ENCODE measurements at regions not wholly inside any gene's neighbourhood (a gene's known extent, or its start where the extent isn't known, plus 50 kb on each side); places are given as distances from the start of the nearest gene placed in this dataset.

DNA sequence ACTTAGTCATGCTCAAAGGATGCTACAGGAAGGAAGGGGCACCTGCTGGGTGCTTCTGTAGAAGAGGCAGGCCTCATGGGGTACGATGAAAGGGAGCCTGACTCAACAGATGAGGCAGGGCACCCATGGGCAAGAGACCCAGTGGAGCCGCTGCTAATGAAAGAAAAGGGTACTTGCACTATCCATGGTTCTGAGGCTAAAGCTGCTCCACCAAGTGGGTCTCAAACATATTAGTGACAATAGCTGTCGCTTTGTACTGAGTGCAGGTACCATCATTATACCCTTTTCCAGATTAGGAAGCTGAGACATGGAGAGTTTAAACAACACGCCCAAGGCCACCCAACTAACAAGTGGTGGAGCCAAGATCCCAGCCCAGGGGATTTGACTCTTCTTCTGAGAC, 127.5 kb upstream of the SERPIND1 start:
- ATAC-seq (no peak), DNase-seq (ENCODE audit: low read depth in 1 of 2, low spot score in 1 of 2) (no peak), FAIRE-seq (no peak)
- Histone ChIP-seq H3K27ac (no peak overlapping the region), H3K4me3 (no peak overlapping the region), H3K4me1 (no peaks in the 10 kb centered on the region), H3K9me3 (no peaks in the 10 kb centered on the region), H3K4me2 (no peak overlapping the region)
- CTCF ChIA-PET, result no interaction called here
- POLR2A ChIA-PET, result no interaction called here
- WGBS (ENCODE audit: missing lambda C conversion rate), result 47% methylated on average over 4 of the region's 4 CpGs
- TF ChIP-seq TFCP2L1 (CRISPR knock-in tag; IDR thresholded peaks at IDR 0.05) (no peak), CHD4 (IDR thresholded peaks at IDR 0.05; ENCODE audit: borderline replicate concordance) (no peak)
- TF ChIP-seq, protein P1, sequence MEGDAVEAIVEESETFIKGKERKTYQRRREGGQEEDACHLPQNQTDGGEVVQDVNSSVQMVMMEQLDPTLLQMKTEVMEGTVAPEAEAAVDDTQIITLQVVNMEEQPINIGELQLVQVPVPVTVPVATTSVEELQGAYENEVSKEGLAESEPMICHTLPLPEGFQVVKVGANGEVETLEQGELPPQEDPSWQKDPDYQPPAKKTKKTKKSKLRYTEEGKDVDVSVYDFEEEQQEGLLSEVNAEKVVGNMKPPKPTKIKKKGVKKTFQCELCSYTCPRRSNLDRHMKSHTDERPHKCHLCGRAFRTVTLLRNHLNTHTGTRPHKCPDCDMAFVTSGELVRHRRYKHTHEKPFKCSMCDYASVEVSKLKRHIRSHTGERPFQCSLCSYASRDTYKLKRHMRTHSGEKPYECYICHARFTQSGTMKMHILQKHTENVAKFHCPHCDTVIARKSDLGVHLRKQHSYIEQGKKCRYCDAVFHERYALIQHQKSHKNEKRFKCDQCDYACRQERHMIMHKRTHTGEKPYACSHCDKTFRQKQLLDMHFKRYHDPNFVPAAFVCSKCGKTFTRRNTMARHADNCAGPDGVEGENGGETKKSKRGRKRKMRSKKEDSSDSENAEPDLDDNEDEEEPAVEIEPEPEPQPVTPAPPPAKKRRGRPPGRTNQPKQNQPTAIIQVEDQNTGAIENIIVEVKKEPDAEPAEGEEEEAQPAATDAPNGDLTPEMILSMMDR (IDR thresholded peaks at IDR 0.05), result no peak

DNA sequence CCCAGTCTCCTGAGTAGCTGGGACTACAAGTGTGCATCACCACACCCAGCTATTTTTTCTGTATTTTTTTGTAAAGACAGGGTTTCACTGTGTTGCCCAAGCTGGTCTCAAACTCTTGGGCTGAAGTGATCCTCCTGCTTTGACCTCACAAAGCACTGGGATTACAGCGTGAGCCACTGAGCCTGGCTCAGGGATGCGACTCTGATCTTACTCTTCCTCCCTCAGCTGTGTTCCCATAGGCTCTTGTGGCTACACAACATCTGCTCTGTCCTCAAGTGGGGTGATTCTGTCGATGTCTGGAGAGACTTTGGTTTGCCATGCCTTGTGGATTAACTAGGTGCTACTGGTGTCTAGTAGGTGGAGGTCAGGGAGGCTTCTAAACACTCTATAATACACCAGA, 127.0 kb upstream of the SERPIND1 start:
- Histone ChIP-seq H3K27ac (no peak overlapping the region), H3K4me1 (no peaks in the 10 kb centered on the region), H3K4me2 (no peak overlapping the region), H3K4me3 (no peak overlapping the region), H3K9me3 (no peaks in the 10 kb centered on the region)
- FAIRE-seq, result no peak
- ATAC-seq, result no peak
- ChIA-PET CTCF (interaction anchor here (0.5 kb wide), 1 partner anchor 18 kb away, joined by 4 read pairs; no protein-coding TSS in a partner anchor), POLR2A (no interaction called here)
- DNase-seq (ENCODE audit: low read depth in 1 of 2, low spot score in 1 of 2), result no peak
- WGBS (ENCODE audit: missing lambda C conversion rate), result 62% methylated on average over 3 of the region's 3 CpGs
- no peak for TF ChIP-seq EHF (CRISPR knock-in tag; IDR thresholded peaks at IDR 0.05)
- no peak for TF ChIP-seq MYC (IDR thresholded peaks at IDR 0.05; ENCODE audit: borderline replicate concordance, low read length)
- TF ChIP-seq MAFK (IDR thresholded peaks at IDR 0.05; ENCODE audit: partially characterized antibody), result no peak
- no peak for TF ChIP-seq TP53 (CRISPR knock-in tag; IDR thresholded peaks at IDR 0.05)
- TF ChIP-seq POLR2AphosphoS2 (conservative IDR thresholded peaks at IDR 0.05; ENCODE audit: low read length), result no peak
- TF ChIP-seq, protein P2, sequence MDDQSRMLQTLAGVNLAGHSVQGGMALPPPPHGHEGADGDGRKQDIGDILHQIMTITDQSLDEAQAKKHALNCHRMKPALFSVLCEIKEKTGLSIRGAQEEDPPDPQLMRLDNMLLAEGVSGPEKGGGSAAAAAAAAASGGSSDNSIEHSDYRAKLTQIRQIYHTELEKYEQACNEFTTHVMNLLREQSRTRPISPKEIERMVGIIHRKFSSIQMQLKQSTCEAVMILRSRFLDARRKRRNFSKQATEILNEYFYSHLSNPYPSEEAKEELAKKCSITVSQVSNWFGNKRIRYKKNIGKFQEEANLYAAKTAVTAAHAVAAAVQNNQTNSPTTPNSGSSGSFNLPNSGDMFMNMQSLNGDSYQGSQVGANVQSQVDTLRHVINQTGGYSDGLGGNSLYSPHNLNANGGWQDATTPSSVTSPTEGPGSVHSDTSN (IDR thresholded peaks at IDR 0.05), result no peak
- no peak for TF ChIP-seq EHMT2 (IDR thresholded peaks at IDR 0.05; ENCODE audit: low read depth)
- no peak for TF ChIP-seq CHD4 (IDR thresholded peaks at IDR 0.05; ENCODE audit: borderline replicate concordance)
- no peak for TF ChIP-seq SREBF2 (IDR thresholded peaks at IDR 0.05)
- no peak for TF ChIP-seq ZSCAN20 (CRISPR knock-in tag; IDR thresholded peaks at IDR 0.05)
- TF ChIP-seq, protein P3, sequence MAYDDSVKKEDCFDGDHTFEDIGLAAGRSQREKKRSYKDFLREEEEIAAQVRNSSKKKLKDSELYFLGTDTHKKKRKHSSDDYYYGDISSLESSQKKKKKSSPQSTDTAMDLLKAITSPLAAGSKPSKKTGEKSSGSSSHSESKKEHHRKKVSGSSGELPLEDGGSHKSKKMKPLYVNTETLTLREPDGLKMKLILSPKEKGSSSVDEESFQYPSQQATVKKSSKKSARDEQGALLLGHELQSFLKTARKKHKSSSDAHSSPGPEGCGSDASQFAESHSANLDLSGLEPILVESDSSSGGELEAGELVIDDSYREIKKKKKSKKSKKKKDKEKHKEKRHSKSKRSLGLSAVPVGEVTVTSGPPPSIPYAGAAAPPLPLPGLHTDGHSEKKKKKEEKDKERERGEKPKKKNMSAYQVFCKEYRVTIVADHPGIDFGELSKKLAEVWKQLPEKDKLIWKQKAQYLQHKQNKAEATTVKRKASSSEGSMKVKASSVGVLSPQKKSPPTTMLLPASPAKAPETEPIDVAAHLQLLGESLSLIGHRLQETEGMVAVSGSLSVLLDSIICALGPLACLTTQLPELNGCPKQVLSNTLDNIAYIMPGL (CRISPR knock-in tag; IDR thresholded peaks at IDR 0.05; ENCODE audit: borderline replicate concordance), result no peak
- no peak for TF ChIP-seq GATA3 (IDR thresholded peaks at IDR 0.05; ENCODE audit: borderline replicate concordance)
- no peak for TF ChIP-seq CBX2 (IDR thresholded peaks at IDR 0.05; ENCODE audit: borderline replicate concordance, low read depth)
- no peak for TF ChIP-seq JUN (IDR thresholded peaks at IDR 0.05)
- TF ChIP-seq NFE2L2 (conservative IDR thresholded peaks at IDR 0.05; ENCODE audit: low read length), result no peak
- no peak for TF ChIP-seq TFCP2L1 (CRISPR knock-in tag; IDR thresholded peaks at IDR 0.05)
- no peak for TF ChIP-seq FOXS1 (CRISPR knock-in tag; IDR thresholded peaks at IDR 0.05)
- TF ChIP-seq RFX5 (IDR thresholded peaks at IDR 0.05), result no peak
- TF ChIP-seq, protein P4, sequence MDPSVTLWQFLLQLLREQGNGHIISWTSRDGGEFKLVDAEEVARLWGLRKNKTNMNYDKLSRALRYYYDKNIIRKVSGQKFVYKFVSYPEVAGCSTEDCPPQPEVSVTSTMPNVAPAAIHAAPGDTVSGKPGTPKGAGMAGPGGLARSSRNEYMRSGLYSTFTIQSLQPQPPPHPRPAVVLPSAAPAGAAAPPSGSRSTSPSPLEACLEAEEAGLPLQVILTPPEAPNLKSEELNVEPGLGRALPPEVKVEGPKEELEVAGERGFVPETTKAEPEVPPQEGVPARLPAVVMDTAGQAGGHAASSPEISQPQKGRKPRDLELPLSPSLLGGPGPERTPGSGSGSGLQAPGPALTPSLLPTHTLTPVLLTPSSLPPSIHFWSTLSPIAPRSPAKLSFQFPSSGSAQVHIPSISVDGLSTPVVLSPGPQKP (IDR thresholded peaks at IDR 0.05; ENCODE audit: low read depth, low read length), result no peak

Data from A549 (cell line).